Mesodermal cell (in vitro differentiated cells): ENCODE measurements at regions not wholly inside any gene's neighbourhood (a gene's known extent, or its start where the extent isn't known, plus 50 kb on each side); places are given as distances from the start of the nearest gene placed in this dataset.

Source experiments
- H3K27ac ChIP-seq: 2 replicates; pipeline ENCODE4 v1.7.0; 2013; ENCODE audit warnings: mild to moderate bottlenecking, low read depth, low read length, moderate library complexity; ENCODE audit not compliant: severe bottlenecking
- H3K36me3 ChIP-seq: 2 replicates; pipeline ENCODE4 v1.7.1; 2013; ENCODE audit warnings: mild to moderate bottlenecking, low read length, moderate library complexity; ENCODE audit not compliant: control insufficient read depth, insufficient read depth
- H3K4me1 ChIP-seq: one replicate; pipeline ENCODE4 v1.7.1; 2013; ENCODE audit warnings: mild to moderate bottlenecking, low read length; ENCODE audit not compliant: insufficient read depth, control insufficient read depth, poor library complexity, severe bottlenecking
- H3K4me3 ChIP-seq: 2 replicates; pipeline ENCODE4 v1.7.0; 2013; ENCODE audit warnings: low read length, control low read depth, mild to moderate bottlenecking; ENCODE audit not compliant: insufficient read depth, poor library complexity, severe bottlenecking; ENCODE audit errors: extremely low read depth
- H3K9me3 ChIP-seq: 2 replicates; pipeline ENCODE4 v1.7.1; 2013; ENCODE audit warnings: mild to moderate bottlenecking, low read length, moderate library complexity; ENCODE audit not compliant: control insufficient read depth
- WGBS, 2 experiments: methylation state at CpG; one replicate each; pipeline ENCODE4 v1.1.5; 2013; ENCODE audit warnings: missing lambda C conversion rate in 2 of 2; ENCODE audit not compliant: insufficient coverage in 2 of 2; 5-methylcytosine and 5-hydroxymethylcytosine counted together

DNA sequence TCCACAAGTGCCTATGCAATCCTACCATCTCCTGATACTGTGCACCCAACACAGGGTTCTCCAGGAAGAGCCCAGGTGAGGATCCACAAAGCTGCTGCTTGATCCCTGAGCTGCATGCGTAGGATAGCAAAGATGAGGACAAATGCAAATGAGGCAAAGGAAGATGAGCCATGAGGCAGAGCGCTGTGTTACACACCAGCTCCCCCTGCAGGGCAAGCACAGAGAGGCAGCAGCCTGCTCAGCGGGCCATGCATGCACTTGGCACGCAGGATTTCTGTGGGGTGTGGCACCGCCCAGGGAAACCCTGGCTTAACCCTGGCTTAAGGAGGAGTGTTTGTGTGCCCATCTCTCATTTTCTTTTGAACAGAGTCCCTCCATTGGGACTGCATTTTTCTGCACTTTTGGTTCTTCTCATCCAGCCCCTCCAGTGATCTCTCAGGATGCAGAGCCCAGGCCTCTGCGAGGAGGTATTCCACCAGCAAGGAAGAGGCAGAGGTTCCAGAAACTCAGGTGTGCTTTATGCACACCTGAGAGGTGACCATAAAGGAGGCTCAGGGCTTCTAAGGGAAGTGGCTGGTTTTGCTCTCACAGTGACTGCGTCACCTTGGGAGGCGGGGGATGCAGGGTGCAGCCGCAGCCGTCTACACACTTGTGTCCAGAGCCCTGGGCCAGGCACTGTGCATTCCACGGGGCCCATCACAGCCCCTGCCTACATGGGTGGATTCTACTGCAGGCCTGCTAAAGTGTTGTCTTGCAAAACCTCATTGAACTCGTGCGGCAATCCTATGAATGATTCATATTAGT is 973.3 kb upstream of the TMEM132C start:
- Histone ChIP-seq H3K4me3 (no peak overlapping the region), H3K27ac (no peak overlapping the region), H3K9me3 (no peaks in the 10 kb centered on the region), H3K4me1 (no peaks in the 10 kb centered on the region), H3K36me3 (no peaks in the 10 kb centered on the region)
- WGBS, 2 experiments = 52 to 62% methylated on average over 11 to 12 of the region's 13 CpGs

DNA sequence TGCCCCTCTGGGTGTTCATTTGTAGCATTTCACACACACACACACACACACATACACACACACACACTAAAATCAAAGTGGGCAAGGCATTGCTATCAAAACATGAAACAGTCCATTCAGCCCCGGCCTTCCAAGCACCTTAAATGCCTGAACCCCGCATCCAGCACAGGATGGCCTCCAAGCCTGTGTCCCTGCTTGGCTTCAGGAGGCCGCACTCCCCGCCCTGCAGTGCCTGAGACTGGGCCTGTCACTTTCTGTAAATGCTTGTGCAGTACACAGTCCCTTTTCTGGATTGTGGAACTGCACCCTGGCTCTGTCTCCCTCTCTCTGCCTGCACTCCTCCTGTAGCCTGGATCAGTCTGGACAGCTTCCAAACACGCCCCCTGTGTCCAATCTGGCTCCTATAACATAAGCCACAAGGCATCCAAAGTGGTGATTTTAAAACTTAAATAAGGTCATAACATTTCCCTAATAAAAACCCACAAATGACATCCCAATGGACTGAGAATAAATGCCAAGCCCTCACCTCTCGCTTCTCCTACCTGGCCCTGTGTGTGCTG is 972.2 kb upstream of the TMEM132C start:
- Histone ChIP-seq H3K9me3 (no peaks in the 10 kb centered on the region), H3K4me3 (no peak overlapping the region), H3K4me1 (no peaks in the 10 kb centered on the region), H3K36me3 (no peaks in the 10 kb centered on the region), H3K27ac (no peak overlapping the region)
- 85 to 91% methylated on average over 5 to 6 of the region's 6 CpGs for WGBS, 2 experiments

DNA sequence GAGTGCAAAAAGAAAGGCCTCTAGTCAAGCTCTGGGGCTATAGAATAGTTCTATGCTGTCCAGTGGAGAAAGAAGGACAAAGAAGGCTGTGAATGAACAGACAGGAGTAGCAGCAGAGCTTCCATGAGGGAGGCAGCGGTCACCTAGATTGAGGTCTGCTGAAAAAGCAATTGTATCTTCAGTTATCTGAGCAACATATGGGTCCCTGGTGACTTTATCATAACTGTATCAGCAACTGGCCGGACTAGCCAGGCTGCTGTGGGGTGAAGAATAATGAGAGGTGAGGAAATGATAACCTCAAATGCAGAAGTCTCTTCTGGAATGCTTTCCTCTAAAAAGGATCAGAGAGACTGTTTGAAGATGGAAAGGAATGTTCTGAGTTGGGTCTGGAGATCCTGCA is 971.3 kb upstream of the TMEM132C start:
- WGBS, 2 experiments = 85 to 100% methylated on average over 2 of the region's 2 CpGs
- Histone ChIP-seq H3K4me3 (no peak overlapping the region), H3K27ac (no peak overlapping the region), H3K36me3 (no peaks in the 10 kb centered on the region), H3K4me1 (no peaks in the 10 kb centered on the region), H3K9me3 (no peaks in the 10 kb centered on the region)

DNA sequence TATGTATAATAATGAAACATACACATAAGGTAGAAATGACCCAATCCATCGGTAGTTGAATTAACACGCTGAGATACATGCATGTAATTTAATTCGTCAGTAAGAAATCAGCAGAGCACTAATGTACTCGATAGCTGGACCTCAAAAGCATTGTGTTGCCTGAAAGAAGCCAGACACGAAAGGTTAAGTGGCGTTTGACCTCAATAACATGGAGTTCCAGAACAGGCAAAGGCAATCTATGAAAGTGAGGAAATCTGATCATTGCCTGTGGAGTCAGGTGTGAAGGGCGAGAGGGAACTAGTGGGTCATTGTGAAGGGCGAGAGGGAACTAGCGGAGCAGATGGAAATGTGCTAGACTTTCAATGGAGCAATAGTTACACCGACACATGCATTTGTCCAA is 970.4 kb upstream of the TMEM132C start:
- no peaks in the 10 kb centered on the region for H3K4me1 ChIP-seq
- no peaks in the 10 kb centered on the region for H3K36me3 ChIP-seq
- H3K9me3 ChIP-seq = no peaks in the 10 kb centered on the region
- H3K4me3 ChIP-seq = no peak overlapping the region
- H3K27ac ChIP-seq = no peak overlapping the region
- WGBS, 2 experiments = 87 to 93% methylated on average over 6 to 10 of the region's 10 CpGs

DNA sequence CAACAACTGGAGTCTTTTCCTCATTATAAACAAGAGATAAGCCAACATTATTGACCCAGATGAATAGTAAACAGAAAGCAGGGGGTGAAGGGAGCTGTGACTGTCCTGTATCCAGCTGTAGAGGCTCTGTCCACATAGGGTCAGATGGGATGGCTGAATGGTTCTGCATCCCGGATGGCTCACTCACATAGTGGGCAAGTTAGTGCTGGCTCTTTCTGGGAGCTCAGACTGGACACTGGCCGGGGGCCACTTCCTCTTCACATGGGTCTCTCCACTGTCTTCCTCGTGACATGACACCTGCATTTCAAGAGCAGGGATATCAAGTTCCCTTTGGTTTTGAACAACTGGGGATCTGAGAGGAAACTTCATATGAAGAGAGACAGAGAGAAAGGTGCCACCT is 969.6 kb upstream of the TMEM132C start:
- Histone ChIP-seq H3K4me3 (no peak overlapping the region), H3K4me1 (no peaks in the 10 kb centered on the region), H3K36me3 (no peaks in the 10 kb centered on the region), H3K9me3 (no peaks in the 10 kb centered on the region), H3K27ac (no peak overlapping the region)
- 74 to 90% methylated on average over 2 of the region's 3 CpGs for WGBS, 2 experiments

DNA sequence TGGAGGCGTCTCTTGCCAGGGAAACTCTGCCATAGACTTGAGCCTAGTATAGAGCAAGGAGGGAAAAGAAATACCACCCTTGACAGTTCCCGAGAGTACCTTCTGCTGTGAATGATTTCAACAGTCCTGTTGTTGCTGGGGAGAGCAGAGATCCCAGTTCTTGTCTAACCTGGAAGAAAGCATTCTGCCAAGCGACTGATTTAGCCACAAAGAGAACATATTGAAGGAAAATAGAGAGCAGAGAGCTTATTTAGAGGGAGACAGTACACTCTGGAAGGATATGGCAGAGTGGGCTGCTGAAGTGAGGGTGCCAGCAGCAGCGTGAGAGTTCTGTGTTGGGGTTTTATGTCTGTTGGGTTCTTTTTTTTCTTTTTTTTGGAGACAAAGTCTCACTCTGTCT is 966.9 kb upstream of the TMEM132C start:
- no peak overlapping the region for H3K4me3 ChIP-seq
- no peak overlapping the region for H3K27ac ChIP-seq
- H3K9me3 ChIP-seq = no peaks in the 10 kb centered on the region
- 76 to 77% methylated on average over 3 of the region's 4 CpGs for WGBS, 2 experiments
- H3K36me3 ChIP-seq = no peaks in the 10 kb centered on the region
- no peaks in the 10 kb centered on the region for H3K4me1 ChIP-seq

DNA sequence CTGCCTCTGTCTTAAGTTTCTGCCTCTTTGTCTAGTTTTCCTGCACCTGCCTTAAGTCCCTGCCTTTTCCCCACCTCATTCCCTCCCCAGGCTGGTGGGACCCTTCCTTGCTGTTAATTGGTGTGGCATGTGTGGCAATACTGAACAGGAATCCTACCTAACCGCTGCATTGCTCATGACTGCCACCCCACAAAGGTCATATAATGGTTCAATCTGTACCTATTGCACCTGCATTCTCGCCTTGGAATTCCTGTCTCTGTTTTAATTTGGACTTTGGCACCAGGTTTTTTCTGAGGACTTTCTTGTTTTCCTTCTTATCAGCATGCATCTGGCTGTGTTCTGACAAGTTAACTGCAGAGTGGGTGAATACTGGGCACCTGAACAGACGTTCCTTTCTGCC is 966.2 kb upstream of the TMEM132C start:
- Histone ChIP-seq H3K36me3 (no peaks in the 10 kb centered on the region), H3K9me3 (no peaks in the 10 kb centered on the region), H3K4me3 (no peak overlapping the region), H3K4me1 (no peaks in the 10 kb centered on the region), H3K27ac (no peak overlapping the region)
- WGBS, 2 experiments = 61 to 72% methylated on average over 3 of the region's 3 CpGs

DNA sequence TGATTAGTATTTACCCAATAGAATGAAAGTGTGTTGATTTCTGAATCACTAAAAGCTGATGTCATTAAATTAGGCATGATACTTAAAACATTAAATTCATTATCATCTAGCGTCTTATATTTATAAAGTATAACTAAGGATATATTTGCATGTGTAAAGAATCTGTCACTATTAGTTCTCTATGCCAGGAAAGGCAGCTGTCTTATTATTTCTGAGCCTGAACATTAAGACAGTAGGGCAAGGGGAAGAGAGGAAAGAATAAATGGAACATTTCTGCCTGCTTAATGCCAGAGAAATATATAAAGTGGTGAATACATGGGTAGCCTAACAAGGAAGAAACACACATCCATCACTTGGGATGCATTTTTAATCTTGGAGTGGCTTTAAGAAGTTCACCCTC is 965.1 kb upstream of the TMEM132C start:
- H3K27ac ChIP-seq = no peak overlapping the region
- no peak overlapping the region for H3K4me3 ChIP-seq
- no peaks in the 10 kb centered on the region for H3K4me1 ChIP-seq
- H3K36me3 ChIP-seq = no peaks in the 10 kb centered on the region
- no peaks in the 10 kb centered on the region for H3K9me3 ChIP-seq
- no CpG with 5 or more reads among the region's 1 CpG for WGBS, 2 experiments

DNA sequence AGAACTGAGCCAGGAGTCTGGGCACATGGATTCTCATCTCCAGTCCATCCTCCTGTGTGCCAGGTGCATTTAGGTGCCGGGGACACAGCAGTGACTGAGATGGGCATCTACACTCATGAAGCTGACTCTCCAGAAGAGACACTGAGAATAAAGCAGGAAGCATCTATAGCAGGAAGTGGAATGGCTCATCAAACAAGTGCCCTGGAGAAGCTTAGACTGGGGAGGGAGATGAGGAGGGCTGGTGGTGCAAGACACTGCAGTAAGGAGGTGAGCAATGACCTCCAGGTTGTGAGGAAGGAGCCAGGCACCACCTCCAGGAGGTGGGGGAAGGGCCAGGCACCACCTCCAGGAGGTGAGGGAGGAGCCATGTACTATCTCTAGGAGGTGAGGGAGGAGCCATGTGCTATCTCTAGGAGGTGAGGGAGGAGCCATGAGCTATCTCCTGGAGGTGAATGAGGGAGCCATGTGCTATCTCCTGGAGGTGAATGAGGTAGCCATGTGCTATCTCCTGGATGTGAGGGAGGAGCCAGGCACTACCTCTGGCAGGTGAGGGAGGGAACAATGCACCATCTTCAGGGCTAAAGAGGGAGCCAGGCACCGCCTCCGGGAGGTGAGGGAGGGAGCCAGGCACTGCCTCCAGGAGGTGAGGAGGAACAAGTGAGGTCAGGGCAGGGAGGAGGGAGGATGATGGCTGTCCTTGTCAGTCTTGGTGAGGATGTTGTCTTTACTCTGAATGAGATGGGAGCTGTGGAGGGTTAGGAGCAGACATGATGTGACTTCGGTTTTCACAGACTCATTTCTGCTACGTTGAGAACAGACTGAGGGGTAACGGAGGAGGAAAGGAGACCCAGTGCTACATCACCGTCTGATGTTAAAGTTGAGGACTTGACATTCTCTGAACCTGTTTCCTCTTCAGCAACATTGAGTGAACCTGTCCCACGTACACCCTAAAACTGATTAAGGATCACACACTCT is 961.9 kb upstream of the TMEM132C start:
- no peaks in the 10 kb centered on the region for H3K4me1 ChIP-seq
- WGBS, 2 experiments = 86 to 93% methylated on average over 6 to 7 of the region's 8 CpGs
- H3K4me3 ChIP-seq = no peak overlapping the region
- no peak overlapping the region for H3K27ac ChIP-seq
- no peaks in the 10 kb centered on the region for H3K9me3 ChIP-seq
- H3K36me3 ChIP-seq = no peaks in the 10 kb centered on the region

DNA sequence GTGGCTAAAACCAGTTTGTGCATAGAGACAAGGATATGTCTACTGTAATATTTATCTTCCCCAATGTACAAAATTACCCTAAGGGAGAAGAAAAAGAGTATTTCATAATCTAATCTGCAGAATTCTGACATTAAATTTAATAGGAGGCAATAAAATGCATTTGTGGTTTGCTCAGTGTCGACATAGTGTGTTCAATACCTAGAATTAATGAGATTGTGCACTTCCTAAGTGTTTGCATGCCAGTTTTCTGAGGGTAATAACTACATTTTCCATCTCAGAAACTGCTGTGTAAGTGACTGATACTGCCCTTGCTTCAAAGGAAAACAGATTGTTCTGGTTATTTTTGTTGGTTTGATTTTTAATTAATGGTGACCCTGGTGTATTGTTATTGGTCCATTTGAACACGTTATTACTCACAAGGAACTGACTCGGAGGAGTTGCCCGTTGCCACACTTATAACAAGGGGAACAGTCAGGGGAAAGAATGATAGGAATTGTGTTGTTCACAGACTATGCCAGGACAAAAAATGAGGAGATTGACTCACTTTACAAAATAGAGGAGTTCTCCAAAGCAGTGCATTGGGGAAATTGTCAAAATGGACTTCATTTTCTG is 960.3 kb upstream of the TMEM132C start:
- Histone ChIP-seq H3K36me3 (no peaks in the 10 kb centered on the region), H3K27ac (no peak overlapping the region), H3K4me1 (no peaks in the 10 kb centered on the region), H3K4me3 (no peak overlapping the region), H3K9me3 (no peaks in the 10 kb centered on the region)
- 83% methylated on average over 4 of the region's 4 CpGs; no CpG with 5 or more reads in 1 of the 2 experiments for WGBS, 2 experiments
